ENCODE measurements at regions not wholly inside any gene's neighbourhood (a gene's known extent, or its start where the extent isn't known, plus 50 kb on each side); places are given as distances from the start of the nearest gene placed in this dataset.

GRCh38 chr5:158529454-158529853 is 570.3 kb downstream of the EBF1 start:
- intact Hi-C loops (cut with DNase I; ENCODE audit: low total_unique reads): no loop called here
- no peak for ATAC-seq

GRCh38 chr5:158525663-158526062 is 574.1 kb downstream of the EBF1 start:
- no peak for TF ChIP-seq POLR2A (IDR thresholded peaks at IDR 0.05)
- no peak for TF ChIP-seq CTCF (IDR thresholded peaks at IDR 0.05 in 4 of 5, conservative IDR thresholded peaks at IDR 0.05 in 1 of 5)
- Histone ChIP-seq H3K27ac (no peak overlapping the region), H3K9me3 (no peaks in the 10 kb centered on the region), H3K4me3 (no peak overlapping the region), H3K36me3 (no peaks in the 10 kb centered on the region), H3K27me3 (no peaks in the 10 kb centered on the region), H3K4me1 (no peaks in the 10 kb centered on the region)
- ATAC-seq (no peak), DNase-seq (no peak)
- in situ Hi-C loops (cut with MboI; ENCODE audit: low sequenced_read_pairs in 4 of 4): no loop called here
- intact Hi-C loops (cut with DNase I; ENCODE audit: low total_unique reads): no loop called here

More at GRCh38 chr5:158529454-158529853, 570.3 kb downstream of the EBF1 start:
- no peak for DNase-seq
- H3K9me3 ChIP-seq: no peaks in the 10 kb centered on the region
- TF ChIP-seq CTCF (IDR thresholded peaks at IDR 0.05 in 4 of 5, conservative IDR thresholded peaks at IDR 0.05 in 1 of 5) (no peak), POLR2A (IDR thresholded peaks at IDR 0.05) (no peak)
- no peak overlapping the region for H3K27ac ChIP-seq
- in situ Hi-C loops (cut with MboI; ENCODE audit: low sequenced_read_pairs in 4 of 4): no loop called here
- no peaks in the 10 kb centered on the region for H3K4me1 ChIP-seq
- no peaks in the 10 kb centered on the region for H3K27me3 ChIP-seq
- no peak overlapping the region for H3K4me3 ChIP-seq
- no peaks in the 10 kb centered on the region for H3K36me3 ChIP-seq

- Histone ChIP-seq H3K9me3 (no peaks in the 10 kb centered on the region), H3K27ac (no peak overlapping the region)
Observed at GRCh38 chr5:158524070-158524469, 575.6 kb downstream of the EBF1 start.

GRCh38 chr5:158522776-158523175 is 576.9 kb downstream of the EBF1 start:
- no peaks in the 10 kb centered on the region for H3K27me3 ChIP-seq
- H3K4me3 ChIP-seq: no peak overlapping the region
- DNase-seq (no peak), ATAC-seq (no peak)
- TF ChIP-seq CTCF (IDR thresholded peaks at IDR 0.05 in 4 of 5, conservative IDR thresholded peaks at IDR 0.05 in 1 of 5) (no peak), POLR2A (IDR thresholded peaks at IDR 0.05) (no peak)
- H3K9me3 ChIP-seq: no peaks in the 10 kb centered on the region
- no peaks in the 10 kb centered on the region for H3K36me3 ChIP-seq
- no peaks in the 10 kb centered on the region for H3K4me1 ChIP-seq
- intact Hi-C loops (cut with DNase I; ENCODE audit: low total_unique reads): no loop called here
- peak overlapping the region in 1 of 4 donors; percentile 8 for H3K27ac ChIP-seq
- in situ Hi-C loops (cut with MboI; ENCODE audit: low sequenced_read_pairs in 4 of 4): no loop called here

More at GRCh38 chr5:158524070-158524469, 575.6 kb downstream of the EBF1 start:
- Histone ChIP-seq H3K36me3 (no peaks in the 10 kb centered on the region), H3K27me3 (no peaks in the 10 kb centered on the region), H3K4me1 (no peaks in the 10 kb centered on the region), H3K4me3 (no peak overlapping the region)
- ATAC-seq (no peak), DNase-seq (no peak)
- TF ChIP-seq CTCF (IDR thresholded peaks at IDR 0.05 in 4 of 5, conservative IDR thresholded peaks at IDR 0.05 in 1 of 5) (no peak), POLR2A (IDR thresholded peaks at IDR 0.05) (no peak)
- in situ Hi-C loops (cut with MboI; ENCODE audit: low sequenced_read_pairs in 4 of 4): no loop called here
- intact Hi-C loops (cut with DNase I; ENCODE audit: low total_unique reads): no loop called here

- no peaks in the 10 kb centered on the region for H3K9me3 ChIP-seq
- intact Hi-C loops (cut with DNase I; ENCODE audit: low total_unique reads): no loop called here
- no peaks in the 10 kb centered on the region for H3K27me3 ChIP-seq
- H3K27ac ChIP-seq: no peak overlapping the region
- ATAC-seq: peak in 1 of 2 donors; percentile 49
- H3K4me3 ChIP-seq: no peak overlapping the region
- TF ChIP-seq CTCF (IDR thresholded peaks at IDR 0.05 in 4 of 5, conservative IDR thresholded peaks at IDR 0.05 in 1 of 5): no peak
- H3K4me1 ChIP-seq: no peaks in the 10 kb centered on the region
- no peak for DNase-seq
- in situ Hi-C loops (cut with MboI; ENCODE audit: low sequenced_read_pairs in 4 of 4): no loop called here
- H3K36me3 ChIP-seq: no peaks in the 10 kb centered on the region
Observed at GRCh38 chr5:158521995-158522394, 577.7 kb downstream of the EBF1 start.

Measured in gastrocnemius medialis (tissue), 4 donors.